ENCODE measurements at regions not wholly inside any gene's neighbourhood (a gene's known extent, or its start where the extent isn't known, plus 50 kb on each side); places are given as distances from the start of the nearest gene placed in this dataset.

DNA sequence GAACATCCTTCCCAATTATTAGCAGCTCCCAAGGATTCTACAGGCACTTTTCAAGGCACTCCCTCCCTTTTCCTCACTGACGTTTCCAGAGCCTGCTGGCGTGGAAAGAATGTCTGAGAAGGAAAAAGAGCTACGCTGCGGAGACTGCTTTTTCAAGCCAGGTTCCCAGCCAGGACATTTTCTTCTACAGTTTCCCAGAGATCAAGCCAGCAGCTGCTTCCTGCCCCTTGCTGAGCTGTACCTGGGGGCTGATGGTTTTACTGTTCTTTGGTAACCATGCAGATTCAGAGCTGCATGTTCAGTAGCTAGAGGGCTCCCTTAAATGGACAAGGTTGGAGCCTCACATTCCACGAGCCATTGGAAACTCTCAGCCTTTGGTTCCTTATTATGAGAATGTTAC, 133.4 kb downstream of the EVX1 start:
- FAIRE-seq (no peak), ATAC-seq (no peak), DNase-seq (ENCODE audit: low spot score) (no peak)
- Histone ChIP-seq H3K27me3 (ENCODE audit: control insufficient read depth in 1 of 2, insufficient read depth in 2 of 2, low read length in 2 of 2) (no peaks in the 10 kb centered on the region), H3K27ac (ENCODE audit: extremely low read length, insufficient read depth, low read length) (no peak overlapping the region), H3K4me3 (replicated peaks in 1 of 3; ENCODE audit: insufficient read depth in 1 of 3, low read depth in 2 of 3, low read length in 3 of 3) (no peak overlapping the region), H3K9me3 (ENCODE audit: low read length) (no peaks in the 10 kb centered on the region), H3K36me3 (replicated peaks in 1 of 2; ENCODE audit: control insufficient read depth in 1 of 2, insufficient read depth in 2 of 2, low read length in 2 of 2) (no peaks in the 10 kb centered on the region), H3K9ac (ENCODE audit: insufficient read depth, low read depth, low read length) (no peak overlapping the region), H4K20me1 (ENCODE audit: insufficient read depth, low read length) (no peaks in the 10 kb centered on the region), H2AFZ (ENCODE audit: low read length) (no peak overlapping the region), H3K79me2 (ENCODE audit: insufficient read depth, low read length) (no peaks in the 10 kb centered on the region), H3K4me2 (ENCODE audit: low read depth, low read length) (no peak overlapping the region), H3K4me1 (ENCODE audit: insufficient read depth, low read length) (no peaks in the 10 kb centered on the region)
- in situ Hi-C loops (cut with HindIII; ENCODE audit: extremely low pct_ligation_motif_present, low pct_unique_long_range_greater_than_20kb): no loop called here
- CTCF ChIA-PET (ENCODE audit: low intra/inter-chr PET ratio, low total read pairs): no interaction called here
- no TSS peak for BruUV-seq (replicated peaks)
- TF ChIP-seq, protein P1, sequence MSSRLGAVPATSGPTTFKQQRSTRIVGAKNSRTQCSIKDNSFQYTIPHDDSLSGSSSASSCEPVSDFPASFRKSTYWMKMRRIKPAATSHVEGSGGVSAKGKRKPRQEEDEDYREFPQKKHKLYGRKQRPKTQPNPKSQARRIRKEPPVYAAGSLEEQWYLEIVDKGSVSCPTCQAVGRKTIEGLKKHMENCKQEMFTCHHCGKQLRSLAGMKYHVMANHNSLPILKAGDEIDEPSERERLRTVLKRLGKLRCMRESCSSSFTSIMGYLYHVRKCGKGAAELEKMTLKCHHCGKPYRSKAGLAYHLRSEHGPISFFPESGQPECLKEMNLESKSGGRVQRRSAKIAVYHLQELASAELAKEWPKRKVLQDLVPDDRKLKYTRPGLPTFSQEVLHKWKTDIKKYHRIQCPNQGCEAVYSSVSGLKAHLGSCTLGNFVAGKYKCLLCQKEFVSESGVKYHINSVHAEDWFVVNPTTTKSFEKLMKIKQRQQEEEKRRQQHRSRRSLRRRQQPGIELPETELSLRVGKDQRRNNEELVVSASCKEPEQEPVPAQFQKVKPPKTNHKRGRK (CRISPR knock-in tag; IDR thresholded peaks at IDR 0.05): no peak
- TF ChIP-seq PAX8 (CRISPR knock-in tag; IDR thresholded peaks at IDR 0.05; ENCODE audit: borderline replicate concordance) (no peak), U2AF2 (IDR thresholded peaks at IDR 0.05; ENCODE audit: low read depth, low read length) (no peak), NRL (CRISPR knock-in tag; IDR thresholded peaks at IDR 0.05; ENCODE audit: borderline replicate concordance) (no peak), HMGA1 (CRISPR knock-in tag; conservative IDR thresholded peaks at IDR 0.05) (no peak), FOSL1 (CRISPR knock-in tag; IDR thresholded peaks at IDR 0.05; ENCODE audit: borderline replicate concordance) (no peak), KDM1A (CRISPR knock-in tag; IDR thresholded peaks at IDR 0.05) (no peak), POLR2AphosphoS5 (IDR thresholded peaks at IDR 0.05; ENCODE audit: low read depth, low read length) (no peak), SMARCC2 (IDR thresholded peaks at IDR 0.05) (no peak), KLF6 (CRISPR knock-in tag; IDR thresholded peaks at IDR 0.05) (no peak), ZNF788 (CRISPR knock-in tag; IDR thresholded peaks at IDR 0.05; ENCODE audit: borderline replicate concordance) (no peak), RAD21 (CRISPR knock-in tag; IDR thresholded peaks at IDR 0.05) (no peak)
- POLR2A ChIA-PET: no interaction called here
- intact Hi-C loops (cut with micrococcal nuclease; ENCODE audit: unreplicated experiment): no loop called here
- WGBS (ENCODE audit: low lambda C conversion rate): 55% methylated on average over 5 of the region's 5 CpGs
